Prostate gland (tissue), 2 donors: ENCODE measurements at regions not wholly inside any gene's neighbourhood (a gene's known extent, or its start where the extent isn't known, plus 50 kb on each side); places are given as distances from the start of the nearest gene placed in this dataset.

Source experiments
- DNase-seq: peaks from one replicate; pipeline ENCODE4 v3.0.0-alpha.2; 2019; ENCODE audit warnings: low spot score
- H3K27ac ChIP-seq, 2 donors: fragments of 200-600 bp; sonication (generic); 2 replicates each; pipeline ENCODE4 v1.5.1; 2017 to 2019
- H3K27me3 ChIP-seq: fragments of 200-600 bp; sonication (generic); replicated peaks from 2 replicates; pipeline ENCODE4 v1.5.1; 2019; ENCODE audit not compliant: insufficient read depth
- H3K36me3 ChIP-seq, 2 donors: fragments of 200-600 bp; sonication (generic); 1 replicate in 1 of 2; 2 replicates in 1 of 2; pipeline versions ENCODE4 v1.5.1 to v1.8.1; 2017 to 2019
- H3K4me1 ChIP-seq: fragments of 200-600 bp; sonication (generic); replicated peaks from 2 replicates; pipeline ENCODE4 v1.5.1; 2019
- H3K4me3 ChIP-seq, 2 donors: fragments of 200-600 bp; sonication (generic); 2 replicates each; pipeline ENCODE4 v1.5.1; 2017 to 2019
- H3K9me3 ChIP-seq: fragments of 200-600 bp; sonication (generic); 2 replicates; pipeline ENCODE4 v1.5.1; 2017
- POLR2A ChIP-seq: fragments of 450-650 bp; IDR thresholded peaks from one replicate; pipeline ENCODE4 v1.6.1; 2016; ENCODE audit warnings: antibody characterized with exemption, mild to moderate bottlenecking
- POLR2AphosphoS5 ChIP-seq: sonication (generic); formaldehyde crosslinking; IDR thresholded peaks from one replicate; pipeline ENCODE4 v1.6.1; 2017; ENCODE audit warnings: antibody characterized with exemption
- WGBS: methylation state at CpG from one replicate; pipeline ENCODE4 v1.1.5; 2018; 5-methylcytosine and 5-hydroxymethylcytosine counted together
- intact Hi-C: fragments of 100-400 bp; cut with DNase I; formaldehyde crosslinking; loops from one replicate; pipeline ENCODE4 v1.14.2; 2022
- TF ChIP-seq, protein P1 (sequence below), 4 experiments: fragments of 200-600 bp in 2 of 4; fragments of 450-650 bp in 2 of 4; sonication (generic) in 2 of 4; IDR thresholded peaks; 1 replicate in 3 of 4; 2 replicates in 1 of 4; pipeline ENCODE4 v1.5.1; 2016 to 2019; ENCODE audit warnings: antibody characterized with exemption in 4 of 4, mild to moderate bottlenecking in 2 of 4, moderate library complexity in 2 of 4

DNA sequence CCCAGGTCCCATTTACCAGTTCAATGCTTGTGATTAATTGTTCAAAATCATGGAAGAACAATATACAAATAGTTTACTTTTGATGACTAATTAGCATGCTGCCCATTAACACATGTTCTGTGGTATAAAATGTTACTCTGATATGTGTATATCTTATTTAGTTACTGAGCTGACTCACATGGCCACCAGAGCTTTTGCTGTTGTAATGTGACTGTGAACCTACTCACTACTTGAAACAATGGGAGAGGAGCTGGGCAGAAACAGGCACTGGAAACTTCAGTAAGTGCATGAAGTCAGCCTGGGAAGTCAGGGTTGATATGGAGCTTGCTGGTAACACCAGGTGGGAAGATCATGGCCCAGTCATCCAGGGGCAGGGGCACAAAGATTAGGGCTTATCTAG, 72.7 kb upstream of the MAD2L1 start:
- H3K27me3 ChIP-seq, result no peaks in the 10 kb centered on the region
- no peak for DNase-seq
- H3K9me3 ChIP-seq, result no peaks in the 10 kb centered on the region
- H3K27ac ChIP-seq, result no peak overlapping the region
- H3K36me3 ChIP-seq, result no peaks in the 10 kb centered on the region
- no peak overlapping the region for H3K4me3 ChIP-seq
- TF ChIP-seq, protein P1, sequence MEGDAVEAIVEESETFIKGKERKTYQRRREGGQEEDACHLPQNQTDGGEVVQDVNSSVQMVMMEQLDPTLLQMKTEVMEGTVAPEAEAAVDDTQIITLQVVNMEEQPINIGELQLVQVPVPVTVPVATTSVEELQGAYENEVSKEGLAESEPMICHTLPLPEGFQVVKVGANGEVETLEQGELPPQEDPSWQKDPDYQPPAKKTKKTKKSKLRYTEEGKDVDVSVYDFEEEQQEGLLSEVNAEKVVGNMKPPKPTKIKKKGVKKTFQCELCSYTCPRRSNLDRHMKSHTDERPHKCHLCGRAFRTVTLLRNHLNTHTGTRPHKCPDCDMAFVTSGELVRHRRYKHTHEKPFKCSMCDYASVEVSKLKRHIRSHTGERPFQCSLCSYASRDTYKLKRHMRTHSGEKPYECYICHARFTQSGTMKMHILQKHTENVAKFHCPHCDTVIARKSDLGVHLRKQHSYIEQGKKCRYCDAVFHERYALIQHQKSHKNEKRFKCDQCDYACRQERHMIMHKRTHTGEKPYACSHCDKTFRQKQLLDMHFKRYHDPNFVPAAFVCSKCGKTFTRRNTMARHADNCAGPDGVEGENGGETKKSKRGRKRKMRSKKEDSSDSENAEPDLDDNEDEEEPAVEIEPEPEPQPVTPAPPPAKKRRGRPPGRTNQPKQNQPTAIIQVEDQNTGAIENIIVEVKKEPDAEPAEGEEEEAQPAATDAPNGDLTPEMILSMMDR (IDR thresholded peaks at IDR 0.05), result no peak
- TF ChIP-seq POLR2A (no peak), POLR2AphosphoS5 (no peak)
- H3K4me1 ChIP-seq, result no peaks in the 10 kb centered on the region
- intact Hi-C loops, result no loop called here

DNA sequence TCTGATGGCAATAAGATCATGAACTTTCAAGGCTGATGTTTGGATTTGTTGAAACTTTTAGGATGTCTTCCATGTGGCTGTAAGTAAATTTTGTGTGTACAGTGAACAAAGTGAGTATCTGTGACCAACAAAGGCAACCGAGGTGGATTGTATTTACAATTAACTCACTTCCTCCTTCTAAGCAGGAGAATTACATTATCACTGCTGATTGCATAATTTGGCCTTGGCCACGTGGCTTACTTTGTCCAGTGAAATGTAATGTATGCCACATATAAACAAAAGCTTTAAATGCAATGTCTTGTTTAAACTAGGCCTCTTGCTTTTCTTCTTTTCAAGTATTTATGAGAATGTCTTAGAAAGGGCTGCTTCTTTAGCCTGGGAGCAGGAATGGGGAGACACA, 66.3 kb upstream of the MAD2L1 start:
- no peak for DNase-seq
- no peaks in the 10 kb centered on the region for H3K27me3 ChIP-seq
- 23% methylated on average over 2 of the region's 2 CpGs for WGBS
- H3K4me3 ChIP-seq, result no peak overlapping the region
- no peaks in the 10 kb centered on the region for H3K36me3 ChIP-seq
- no peaks in the 10 kb centered on the region for H3K9me3 ChIP-seq
- no peak for TF ChIP-seq POLR2A
- TF ChIP-seq, protein P1 (IDR thresholded peaks at IDR 0.05), result no peak
- TF ChIP-seq POLR2AphosphoS5, result no peak
- no peak overlapping the region for H3K27ac ChIP-seq
- intact Hi-C loops, result no loop called here
- no peaks in the 10 kb centered on the region for H3K4me1 ChIP-seq

DNA sequence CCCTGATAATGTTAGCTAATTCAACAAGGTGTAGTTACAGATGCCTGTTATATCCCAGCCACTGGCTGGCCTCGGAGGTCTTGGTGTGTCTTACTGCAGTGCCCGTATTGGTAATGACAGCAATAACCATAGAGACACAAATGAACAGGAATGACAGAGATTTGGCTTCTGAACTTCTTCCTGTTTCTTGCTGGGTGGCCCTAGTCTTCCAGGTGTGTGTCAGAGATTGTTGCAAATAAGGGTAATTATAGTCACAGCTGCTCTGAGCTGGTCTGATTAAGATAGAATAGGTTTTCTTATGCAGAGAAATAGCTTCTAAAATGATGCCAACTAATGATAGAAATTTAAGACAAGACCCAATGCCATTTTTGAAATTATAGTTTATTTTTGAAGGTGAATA, 64.1 kb upstream of the MAD2L1 start:
- no peaks in the 10 kb centered on the region for H3K9me3 ChIP-seq
- H3K4me1 ChIP-seq, result no peaks in the 10 kb centered on the region
- TF ChIP-seq, protein P1 (IDR thresholded peaks at IDR 0.05), result no peak
- TF ChIP-seq POLR2AphosphoS5 (no peak), POLR2A (no peak)
- no peaks in the 10 kb centered on the region for H3K27me3 ChIP-seq
- DNase-seq, result no peak
- 74% methylated on average over 2 of the region's 2 CpGs for WGBS
- intact Hi-C loops, result no loop called here
- H3K27ac ChIP-seq, result no peak overlapping the region
- H3K4me3 ChIP-seq, result no peak overlapping the region
- H3K36me3 ChIP-seq, result no peaks in the 10 kb centered on the region
